B cell (primary cell): ENCODE measurements at regions not wholly inside any gene's neighbourhood (a gene's known extent, or its start where the extent isn't known, plus 50 kb on each side); places are given as distances from the start of the nearest gene placed in this dataset.

Experiments used
- ATAC-seq: fragments of 200-7000 bp; cut with Tn5 transposase; one replicate; pipeline ENCODE4 v1.10.0; 2021; ENCODE audit warnings: low read depth, mild to moderate bottlenecking, moderate number of reproducible peaks, moderate library complexity
- CTCF ChIA-PET: fragments of 350-600 bp; sonication (Branson Sonifier 250); formaldehyde crosslinking; loops from one replicate; lab custom pipeline; 2021; ENCODE audit warnings: antibody characterized with exemption, inconsistent platforms; lab: Charles Lee
- POLR2A ChIA-PET: fragments of 350-600 bp; sonication (Branson Sonifier 250); formaldehyde crosslinking; loops from one replicate; lab custom pipeline; 2021; ENCODE audit warnings: antibody characterized with exemption; lab: Charles Lee
- DNase-seq: peaks from one replicate; pipeline ENCODE4 v3.0.0; 2013
- H2AFZ ChIP-seq: 2 replicates; pipeline ENCODE4 v1.6.1; 2012; ENCODE audit warnings: mild to moderate bottlenecking, low read depth, low read length; ENCODE audit not compliant: insufficient read depth, poor library complexity, severe bottlenecking
- H3K27ac ChIP-seq, 2 donors: 1 replicate in 1 of 2; 2 replicates in 1 of 2; pipeline ENCODE4 v1.5.1; 2012 to 2013; ENCODE audit warnings: low read length in 2 of 2, mild to moderate bottlenecking in 2 of 2, moderate library complexity in 1 of 2
- H3K27me3 ChIP-seq, 4 experiments: fragments of 200-600 bp in 1 of 4; sonication (generic) in 1 of 4; replicated peaks in 1 of 4; 1 replicate in 2 of 4; 2 replicates in 2 of 4; pipeline versions ENCODE4 v1.6.1 to v1.7.0; 2013 to 2016; ENCODE audit warnings: low read length in 3 of 4, mild to moderate bottlenecking in 2 of 4, mixed read lengths in 1 of 4, moderate library complexity in 1 of 4; ENCODE audit not compliant: insufficient read depth in 4 of 4, control insufficient read depth in 3 of 4; ENCODE audit errors: control extremely low read depth in 1 of 4
- H3K36me3 ChIP-seq, 2 experiments: replicated peaks in 1 of 2; 1 replicate in 1 of 2; 2 replicates in 1 of 2; pipeline versions ENCODE4 v1.6.1 to v1.7.1; 2013; ENCODE audit warnings: low read length in 1 of 2; ENCODE audit not compliant: insufficient read depth in 2 of 2, control insufficient read depth in 1 of 2; ENCODE audit errors: control extremely low read depth in 1 of 2, extremely low read depth in 1 of 2
- H3K4me1 ChIP-seq, 2 donors: fragments of 200-600 bp in 1 of 2; sonication (generic) in 1 of 2; 1 replicate in 1 of 2; 2 replicates in 1 of 2; pipeline versions ENCODE4 v1.5.1 to v1.6.1; 2013 to 2017; ENCODE audit warnings: low read length in 2 of 2; ENCODE audit not compliant: control insufficient read depth in 2 of 2, insufficient read depth in 2 of 2
- H3K4me2 ChIP-seq: replicated peaks from 2 replicates; pipeline ENCODE3; 2012; ENCODE audit warnings: mild to moderate bottlenecking, low read depth, low read length; ENCODE audit not compliant: poor library complexity, severe bottlenecking
- H3K4me3 ChIP-seq, 5 experiments: fragments of 200-600 bp in 1 of 5; sonication (generic) in 1 of 5; 1 replicate in 3 of 5; 2 replicates in 2 of 5; pipeline versions ENCODE4 v1.5.1 to v1.7.0; 2011 to 2016; ENCODE audit warnings: low read length in 4 of 5, mild to moderate bottlenecking in 4 of 5, low read depth in 2 of 5, control low read depth in 1 of 5, moderate library complexity in 1 of 5; ENCODE audit not compliant: insufficient read depth in 1 of 5; ENCODE audit errors: control extremely low read depth in 1 of 5, extremely low read depth in 1 of 5
- H3K79me2 ChIP-seq: fragments of 200-600 bp; sonication (generic); one replicate; pipeline ENCODE4 v1.6.0; 2016; ENCODE audit warnings: low read length; ENCODE audit not compliant: control insufficient read depth, insufficient read depth
- H3K9ac ChIP-seq: fragments of 200-600 bp; sonication (generic); 2 replicates; pipeline ENCODE4 v1.6.1; 2017; ENCODE audit warnings: mild to moderate bottlenecking, low read length, moderate library complexity
- H3K9me3 ChIP-seq, 3 donors: one replicate each; pipeline versions ENCODE4 v1.6.1 to v1.7.1; 2013; ENCODE audit warnings: low read length in 2 of 3; ENCODE audit not compliant: control insufficient read depth in 2 of 3, insufficient read depth in 1 of 3; ENCODE audit errors: control extremely low read depth in 1 of 3
- H4K20me1 ChIP-seq: 2 replicates; pipeline ENCODE4 v1.6.0; 2012; ENCODE audit warnings: mild to moderate bottlenecking, low read length; ENCODE audit not compliant: insufficient read depth, control insufficient read depth, poor library complexity, severe bottlenecking
- H3K27ac Mint-ChIP-seq: one replicate; pipeline ENCODE4 v1.8.0; 2021; ENCODE audit warnings: mixed read lengths
- H3K27me3 Mint-ChIP-seq: one replicate; pipeline ENCODE4 v1.8.0; 2021; ENCODE audit warnings: mixed read lengths
- H3K4me1 Mint-ChIP-seq: one replicate; pipeline ENCODE4 v1.8.0; 2021; ENCODE audit warnings: mixed read lengths
- H3K4me3 Mint-ChIP-seq: one replicate; pipeline ENCODE4 v1.8.0; 2021; ENCODE audit warnings: mixed read lengths
- H3K9me3 Mint-ChIP-seq: one replicate; pipeline ENCODE4 v1.8.0; 2022; ENCODE audit warnings: mixed read lengths; ENCODE audit not compliant: insufficient read depth
- CTCF ChIP-seq: fragments of 200-600 bp; IDR thresholded peaks from one replicate; pipeline ENCODE4 v1.8.0; 2022; ENCODE audit warnings: antibody characterized with exemption, mild to moderate bottlenecking
- EZH2 ChIP-seq: IDR thresholded peaks from 2 replicates; pipeline ENCODE4 v1.6.1; 2012; ENCODE audit warnings: borderline replicate concordance, low read depth, mild to moderate bottlenecking, moderate library complexity, low read length; ENCODE audit not compliant: insufficient read depth, poor library complexity, severe bottlenecking
- WGBS: methylation state at CpG from one replicate; pipeline ENCODE4 v1.1.5; 2013; ENCODE audit warnings: missing lambda C conversion rate; ENCODE audit not compliant: insufficient coverage; 5-methylcytosine and 5-hydroxymethylcytosine counted together
- intact Hi-C: fragments of 100-400 bp; cut with micrococcal nuclease; formaldehyde crosslinking; loops from one replicate; pipeline ENCODE4 v1.10.0; 2022

GRCh38 chr2:34199971-34200370 is 600.9 kb upstream of the FAM98A start:
- Histone ChIP-seq H3K36me3 (no peaks in the 10 kb centered on the region), H3K4me3 (no peak overlapping the region), H3K9ac (no peak overlapping the region), H2AFZ (no peak overlapping the region), H3K27ac (no peak overlapping the region), H3K4me1 (no peaks in the 10 kb centered on the region), H3K4me2 (no peak overlapping the region), H3K27me3 (no peaks in the 10 kb centered on the region), H3K79me2 (no peaks in the 10 kb centered on the region), H3K9me3 (no peaks in the 10 kb centered on the region), H4K20me1 (no peaks in the 10 kb centered on the region)
- intact Hi-C loops, result no loop called here
- H3K4me1 Mint-ChIP-seq, result no peaks in the 10 kb centered on the region
- ATAC-seq, result no peak
- ChIA-PET POLR2A (no interaction called here), CTCF (no interaction called here)
- no peak for TF ChIP-seq EZH2
- TF ChIP-seq CTCF, result no peak
- H3K27me3 Mint-ChIP-seq, result no peaks in the 10 kb centered on the region
- no peak overlapping the region for H3K4me3 Mint-ChIP-seq
- no peak overlapping the region for H3K27ac Mint-ChIP-seq
- DNase-seq, result no peak
- peaks cover 4% of the 10 kb centered on the region for H3K9me3 Mint-ChIP-seq

GRCh38 chr2:34193164-34193563 is 594.1 kb upstream of the FAM98A start:
- whole genome bisulfite sequencing, result no CpG with 5 or more reads among the region's 3 CpGs

More at GRCh38 chr2:34193164-34193563, 594.1 kb upstream of the FAM98A start:
- intact Hi-C loops, result no loop called here
- no peak overlapping the region for H3K4me3 ChIP-seq
- Mint-ChIP-seq H3K4me3 (no peak overlapping the region), H3K27me3 (no peaks in the 10 kb centered on the region), H3K4me1 (no peaks in the 10 kb centered on the region), H3K9me3 (peaks cover 2% of the 10 kb centered on the region), H3K27ac (no peak overlapping the region)
- H3K27ac ChIP-seq, result no peak overlapping the region
- POLR2A ChIA-PET, result no interaction called here
- no peaks in the 10 kb centered on the region for H4K20me1 ChIP-seq
- peaks cover 0 to 3% (median 0%) of the 10 kb centered on the region in 3 donors for H3K9me3 ChIP-seq
- no peaks in the 10 kb centered on the region for H3K27me3 ChIP-seq
- H3K79me2 ChIP-seq, result no peaks in the 10 kb centered on the region
- no peak overlapping the region for H2AFZ ChIP-seq
- H3K4me1 ChIP-seq, result no peaks in the 10 kb centered on the region
- no peaks in the 10 kb centered on the region for H3K36me3 ChIP-seq
- H3K9ac ChIP-seq, result no peak overlapping the region
- DNase-seq (no peak), ATAC-seq (no peak)
- TF ChIP-seq EZH2 (no peak), CTCF (no peak)
- no peak overlapping the region for H3K4me2 ChIP-seq
- CTCF ChIA-PET, result no interaction called here
